H1 (cell line): ENCODE measurements at regions not wholly inside any gene's neighbourhood (a gene's known extent, or its start where the extent isn't known, plus 50 kb on each side); places are given as distances from the start of the nearest gene placed in this dataset.

ENCODE experiments used
- CTCF ChIA-PET: fragments of 300-600 bp; sonication (Branson Sonifier 250); formaldehyde crosslinking; loops from one replicate; lab custom pipeline; 2021; ENCODE audit not compliant: partially characterized antibody; lab: Charles Lee
- POLR2A ChIA-PET: fragments of 300-600 bp; sonication (Branson Sonifier 250); formaldehyde crosslinking; loops from one replicate; lab custom pipeline; 2021; ENCODE audit warnings: inconsistent platforms; ENCODE audit not compliant: partially characterized antibody; lab: Charles Lee
- DNase-seq, 2 experiments: peaks; one replicate each; pipeline versions ENCODE4 v3.0.0 to v3.0.0-alpha.2; 2010 to 2022; ENCODE audit warnings: low spot score in 2 of 2, low read depth in 1 of 2, mixed read lengths in 1 of 2
- FAIRE-seq: peaks from 2 replicates; lab custom pipeline; 2011; peaks lifted over from hg19 to GRCh38; lab: Jason Lieb, UNC
- H2AFZ ChIP-seq: 2 replicates; pipeline ENCODE4 v1.8.1; 2012; ENCODE audit warnings: low read length, inconsistent platforms
- H2AK5ac ChIP-seq: 2 replicates; pipeline ENCODE4 v1.6.1; 2013; ENCODE audit warnings: low read depth, low read length
- H2BK120ac ChIP-seq: replicated peaks from 2 replicates; pipeline ENCODE3; 2013; ENCODE audit warnings: low read depth, low read length, inconsistent platforms
- H2BK12ac ChIP-seq: 2 replicates; pipeline ENCODE4 v1.6.1; 2013; ENCODE audit warnings: low read depth, low read length
- H2BK15ac ChIP-seq: 2 replicates; pipeline ENCODE4 v1.6.1; 2013; ENCODE audit warnings: low read length
- H2BK20ac ChIP-seq: 2 replicates; pipeline ENCODE4 v1.6.1; 2013; ENCODE audit warnings: low read length
- H2BK5ac ChIP-seq: 2 replicates; pipeline ENCODE4 v1.6.1; 2013; ENCODE audit warnings: low read depth, low read length
- H3K14ac ChIP-seq: 2 replicates; pipeline ENCODE4 v1.6.1; 2013; ENCODE audit warnings: inconsistent platforms; ENCODE audit not compliant: insufficient read length
- H3K18ac ChIP-seq: 2 replicates; pipeline ENCODE4 v1.6.1; 2013; ENCODE audit warnings: low read length; ENCODE audit errors: extremely low read depth
- H3K23ac ChIP-seq: 2 replicates; pipeline ENCODE4 v1.6.1; 2013; ENCODE audit warnings: inconsistent platforms; ENCODE audit not compliant: insufficient read length
- H3K23me2 ChIP-seq: 2 replicates; pipeline ENCODE4 v1.6.1; 2013; ENCODE audit warnings: low read depth, low read length
- H3K27ac ChIP-seq: 2 replicates; pipeline ENCODE4 v1.6.1; 2011; ENCODE audit warnings: low read depth, low read length, inconsistent platforms
- H3K27me3 ChIP-seq, 4 experiments: replicated peaks in 1 of 4; 1 replicate in 1 of 4; 2 replicates in 3 of 4; pipeline versions ENCODE4 v1.6.1 to v1.8.1; 2011 to 2013; ENCODE audit warnings: low read length in 3 of 4, mild to moderate bottlenecking in 3 of 4, inconsistent platforms in 2 of 4, mixed read lengths in 2 of 4, moderate library complexity in 1 of 4; ENCODE audit not compliant: control insufficient read depth in 3 of 4, insufficient read depth in 3 of 4; ENCODE audit errors: extremely low read depth in 1 of 4
- H3K36me3 ChIP-seq, 4 experiments: 2 replicates each; pipeline versions ENCODE4 v1.6.1 to v1.8.1; 2011 to 2013; ENCODE audit warnings: mild to moderate bottlenecking in 4 of 4, low read length in 3 of 4, moderate library complexity in 2 of 4, control low read depth in 1 of 4, inconsistent platforms in 1 of 4; ENCODE audit not compliant: insufficient read depth in 4 of 4, control insufficient read depth in 2 of 4
- H3K4ac ChIP-seq: replicated peaks from 2 replicates; pipeline ENCODE3; 2013; ENCODE audit warnings: low read length, low read depth, mixed read lengths, inconsistent platforms; ENCODE audit not compliant: insufficient read length
- H3K4me1 ChIP-seq, 4 experiments: replicated peaks in 1 of 4; 1 replicate in 1 of 4; 2 replicates in 3 of 4; pipeline versions ENCODE4 v1.6.1 to v1.8.1; 2011 to 2013; ENCODE audit warnings: low read length in 3 of 4, inconsistent platforms in 2 of 4, mixed read lengths in 1 of 4; ENCODE audit not compliant: insufficient read depth in 4 of 4, control insufficient read depth in 3 of 4
- H3K4me2 ChIP-seq, 2 experiments: 2 replicates each; pipeline versions ENCODE4 v1.6.1 to v1.8.1; 2011 to 2013; ENCODE audit warnings: low read depth in 2 of 2, low read length in 2 of 2, control low read depth in 1 of 2, inconsistent platforms in 1 of 2, mild to moderate bottlenecking in 1 of 2; ENCODE audit not compliant: insufficient read depth in 1 of 2
- H3K4me3 ChIP-seq, 4 experiments: fragments of 200-600, 300-600 bp in 1 of 4; sonication (generic), shearing (Covaris generic), sonication (Bioruptor Twin) in 1 of 4; 2 replicates each; pipeline versions ENCODE4 v1.5.1 to v1.8.1; 2011 to 2016; ENCODE audit warnings: low read length in 4 of 4, low read depth in 3 of 4, control low read depth in 2 of 4, inconsistent platforms in 2 of 4, mild to moderate bottlenecking in 2 of 4, mixed read lengths in 1 of 4, moderate library complexity in 1 of 4; ENCODE audit not compliant: insufficient read depth in 2 of 4; ENCODE audit errors: extremely low read depth in 1 of 4
- H3K56ac ChIP-seq: replicated peaks from 2 replicates; pipeline ENCODE3; 2013; ENCODE audit warnings: low read depth, mild to moderate bottlenecking, mixed read lengths, low read length, inconsistent platforms; ENCODE audit not compliant: insufficient read length
- H3K79me1 ChIP-seq: 2 replicates; pipeline ENCODE4 v1.6.1; 2013; ENCODE audit warnings: low read depth, low read length, control low read depth
- H3K79me2 ChIP-seq, 2 experiments: 2 replicates each; pipeline versions ENCODE4 v1.6.1 to v1.8.1; 2012 to 2013; ENCODE audit warnings: low read length in 2 of 2, mild to moderate bottlenecking in 2 of 2, inconsistent platforms in 1 of 2; ENCODE audit not compliant: insufficient read depth in 2 of 2, control insufficient read depth in 1 of 2
- H3K9ac ChIP-seq, 4 experiments: replicated peaks in 1 of 4; 1 replicate in 1 of 4; 2 replicates in 3 of 4; pipeline versions ENCODE4 v1.6.1 to v1.8.1; 2011 to 2013; ENCODE audit warnings: low read depth in 3 of 4, low read length in 3 of 4, control low read depth in 2 of 4, mild to moderate bottlenecking in 2 of 4, moderate library complexity in 2 of 4, inconsistent platforms in 1 of 4; ENCODE audit errors: extremely low read depth in 1 of 4
- H3K9me3 ChIP-seq, 2 experiments: 2 replicates each; pipeline versions ENCODE4 v1.6.1 to v1.8.1; 2012 to 2013; ENCODE audit warnings: mild to moderate bottlenecking in 2 of 2, moderate library complexity in 2 of 2, control low read depth in 1 of 2, inconsistent platforms in 1 of 2, low read depth in 1 of 2, low read length in 1 of 2, mixed read lengths in 1 of 2; ENCODE audit not compliant: insufficient read depth in 2 of 2
- H4K20me1 ChIP-seq, 2 experiments: replicated peaks in 1 of 2; 2 replicates each; pipeline versions ENCODE3 to v1.8.1; 2011 to 2013; ENCODE audit warnings: inconsistent platforms in 2 of 2, low read length in 2 of 2, mild to moderate bottlenecking in 1 of 2; ENCODE audit not compliant: insufficient read depth in 2 of 2, control insufficient read depth in 1 of 2
- H4K5ac ChIP-seq: 2 replicates; pipeline ENCODE4 v1.6.1; 2013; ENCODE audit warnings: low read length, low read depth, mixed read lengths, inconsistent platforms; ENCODE audit not compliant: insufficient read length
- H4K8ac ChIP-seq: 2 replicates; pipeline ENCODE4 v1.8.0; 2013; ENCODE audit warnings: mild to moderate bottlenecking, moderate library complexity, low read length, inconsistent platforms; ENCODE audit not compliant: insufficient read depth; ENCODE audit errors: extremely low read depth
- H4K91ac ChIP-seq: replicated peaks from 2 replicates; pipeline ENCODE3; 2013; ENCODE audit warnings: low read length, mixed read lengths, inconsistent platforms; ENCODE audit not compliant: insufficient read length
- PHF8 ChIP-seq: fragments of 200-600 bp; sonication (generic); conservative IDR thresholded peaks from 2 replicates; pipeline ENCODE4 v1.7.1; 2012; ENCODE audit warnings: low read depth, mild to moderate bottlenecking, inconsistent platforms, low read length, moderate library complexity
- TBP ChIP-seq: IDR thresholded peaks from 2 replicates; pipeline ENCODE4 v1.6.1; 2011; ENCODE audit warnings: low read depth, low read length, improper control_type of control experiment
- WGBS, 2 experiments: shearing (Covaris generic) in 1 of 2; methylation state at CpG; one replicate each; pipeline versions ENCODE4 v1.1.6 to v1.1.7; 2013 to 2015; ENCODE audit warnings: low lambda C conversion rate in 2 of 2, mixed read lengths in 2 of 2, inconsistent platforms in 1 of 2, low coverage in 1 of 2, missing lambda C conversion rate in 1 of 2; ENCODE audit not compliant: insufficient replicate concordance in 2 of 2, insufficient coverage in 1 of 2, insufficient read length in 1 of 2; ENCODE audit errors: extremely low coverage in 1 of 2, missing lambda C conversion rate in 1 of 2; 5-methylcytosine and 5-hydroxymethylcytosine counted together

- DNase-seq (no peak), FAIRE-seq (no peak)
- no peak overlapping the region for H4K8ac ChIP-seq
- no peaks in the 10 kb centered on the region for H3K79me1 ChIP-seq
- no peak overlapping the region for H2AK5ac ChIP-seq
- no peaks in the 10 kb centered on the region for H3K27me3 ChIP-seq
- H2BK120ac ChIP-seq = no peak overlapping the region
- H3K23me2 ChIP-seq = no peaks in the 10 kb centered on the region
- no peaks in the 10 kb centered on the region for H4K20me1 ChIP-seq
- H3K36me3 ChIP-seq = no peaks in the 10 kb centered on the region
- 84% methylated on average over 2 of the region's 2 CpGs; no CpG with 5 or more reads in 1 of the 2 experiments for WGBS, 2 experiments
- H3K9ac ChIP-seq = no peak overlapping the region
- peaks cover 0 to 11% (median 0%) of the 10 kb centered on the region in 4 experiments; a peak in 1 of 7 replicates for H3K4me1 ChIP-seq
- ChIA-PET POLR2A (no interaction called here), CTCF (interaction anchor here (0.7 to 1.3 kb wide), 3 partner anchors 9 to 151 kb away, joined by 3 to 6 read pairs (median 4); no protein-coding TSS in a partner anchor)
- no peak overlapping the region for H3K4me2 ChIP-seq
- no peak overlapping the region for H3K27ac ChIP-seq
- H3K18ac ChIP-seq = no peak overlapping the region
- no peak overlapping the region for H2BK12ac ChIP-seq
- H2BK5ac ChIP-seq = no peak overlapping the region
- no peak overlapping the region for H3K4ac ChIP-seq
- no peak overlapping the region for H3K23ac ChIP-seq
- no peak overlapping the region for H2AFZ ChIP-seq
- no peak overlapping the region for H3K56ac ChIP-seq
- no peaks in the 10 kb centered on the region for H3K9me3 ChIP-seq
- no peaks in the 10 kb centered on the region for H3K79me2 ChIP-seq
- no peak overlapping the region for H4K91ac ChIP-seq
- no peak overlapping the region for H2BK20ac ChIP-seq
- H4K5ac ChIP-seq = no peak overlapping the region
- no peak overlapping the region for H2BK15ac ChIP-seq
- no peak overlapping the region for H3K14ac ChIP-seq
- H3K4me3 ChIP-seq = no peak overlapping the region
- TF ChIP-seq TBP (no peak), PHF8 (no peak)
These were observed 84.1 kb downstream of the FEM1C start for GRCh38 chr5:115460472-115460871.
